Dendritic cell treated with granulocyte-macrophage colony-stimulating factor and Interleukin-4, amounts not matched to agents 40 ng/mL and 50 ng/mL, for 4 days (primary cell): ENCODE measurements at regions not wholly inside any gene's neighbourhood (a gene's known extent, or its start where the extent isn't known, plus 50 kb on each side); places are given as distances from the start of the nearest gene placed in this dataset.

Experiments used
- H3K27ac Mint-ChIP-seq: one replicate; pipeline ENCODE4 v1.8.0; 2022; ENCODE audit warnings: mild to moderate bottlenecking, mixed read lengths
- H3K27me3 Mint-ChIP-seq: one replicate; pipeline ENCODE4 v1.8.0; 2022; ENCODE audit warnings: mild to moderate bottlenecking, mixed read lengths
- H3K36me3 Mint-ChIP-seq: one replicate; pipeline ENCODE4 v1.8.0; 2022; ENCODE audit warnings: low read depth, mixed read lengths
- H3K4me1 Mint-ChIP-seq: one replicate; pipeline ENCODE4 v1.8.0; 2022; ENCODE audit warnings: low read depth, mixed read lengths
- H3K4me3 Mint-ChIP-seq: one replicate; pipeline ENCODE4 v1.8.0; 2022; ENCODE audit warnings: mild to moderate bottlenecking, moderate library complexity, mixed read lengths
- H3K9me3 Mint-ChIP-seq: one replicate; pipeline ENCODE4 v1.8.0; 2022; ENCODE audit warnings: mixed read lengths
- intact Hi-C: fragments of 100-400 bp; cut with micrococcal nuclease; formaldehyde crosslinking; loops from one replicate; pipeline ENCODE4 v1.15.0; 2022

- intact Hi-C loops, result no loop called here
- no peak overlapping the region for H3K27ac Mint-ChIP-seq
- no peaks in the 10 kb centered on the region for H3K36me3 Mint-ChIP-seq
- no peak overlapping the region for H3K4me3 Mint-ChIP-seq
- no peaks in the 10 kb centered on the region for H3K4me1 Mint-ChIP-seq
- H3K9me3 Mint-ChIP-seq, result peaks cover 47% of the 10 kb centered on the region
- peaks cover 8% of the 10 kb centered on the region for H3K27me3 Mint-ChIP-seq
Observed at GRCh38 chr4:1485280-1485679, 79.0 kb upstream of the NKX1-1 start.

- Mint-ChIP-seq H3K27ac (no peak overlapping the region), H3K36me3 (no peaks in the 10 kb centered on the region), H3K27me3 (peaks cover 4% of the 10 kb centered on the region), H3K4me3 (no peak overlapping the region), H3K4me1 (no peaks in the 10 kb centered on the region), H3K9me3 (peaks cover 26% of the 10 kb centered on the region)
- intact Hi-C loops, result no loop called here
Observed at GRCh38 chr4:1480720-1481119, 74.5 kb upstream of the NKX1-1 start.

- H3K36me3 Mint-ChIP-seq, result no peaks in the 10 kb centered on the region
- H3K27me3 Mint-ChIP-seq, result peaks cover 2% of the 10 kb centered on the region
- intact Hi-C loops, result no loop called here
- peaks cover 13% of the 10 kb centered on the region for H3K9me3 Mint-ChIP-seq
- no peaks in the 10 kb centered on the region for H3K4me1 Mint-ChIP-seq
- no peak overlapping the region for H3K27ac Mint-ChIP-seq
- H3K4me3 Mint-ChIP-seq, result no peak overlapping the region
Observed at GRCh38 chr4:1479454-1479853, 73.2 kb upstream of the NKX1-1 start.

GRCh38 chr4:1478766-1479355, 72.6 kb upstream of the NKX1-1 start:
- Mint-ChIP-seq H3K4me3 (no peak overlapping the region), H3K9me3 (peaks cover 7% of the 10 kb centered on the region), H3K27me3 (peaks cover 4% of the 10 kb centered on the region), H3K27ac (no peak overlapping the region), H3K36me3 (no peaks in the 10 kb centered on the region), H3K4me1 (no peaks in the 10 kb centered on the region)
- intact Hi-C loops, result no loop called here

- peaks cover 7% of the 10 kb centered on the region for H3K9me3 Mint-ChIP-seq
- H3K36me3 Mint-ChIP-seq, result no peaks in the 10 kb centered on the region
- no peak overlapping the region for H3K27ac Mint-ChIP-seq
Observed at GRCh38 chr4:1477045-1477840, 71.0 kb upstream of the NKX1-1 start.

GRCh38 chr4:1476140-1476513, 69.9 kb upstream of the NKX1-1 start:
- intact Hi-C loops, result no loop called here
- Mint-ChIP-seq H3K9me3 (peaks cover 7% of the 10 kb centered on the region), H3K27ac (no peak overlapping the region), H3K27me3 (peaks cover 15% of the 10 kb centered on the region), H3K4me3 (no peak overlapping the region), H3K36me3 (no peaks in the 10 kb centered on the region), H3K4me1 (no peaks in the 10 kb centered on the region)

More at GRCh38 chr4:1477045-1477840, 71.0 kb upstream of the NKX1-1 start:
- intact Hi-C loops, result no loop called here
- Mint-ChIP-seq H3K4me1 (no peaks in the 10 kb centered on the region), H3K4me3 (no peak overlapping the region), H3K27me3 (peaks cover 10% of the 10 kb centered on the region)

- H3K4me3 Mint-ChIP-seq, result no peak overlapping the region
- intact Hi-C loops, result no loop called here
- peaks cover 20% of the 10 kb centered on the region for H3K27me3 Mint-ChIP-seq
- H3K27ac Mint-ChIP-seq, result no peak overlapping the region
- H3K4me1 Mint-ChIP-seq, result no peaks in the 10 kb centered on the region
- H3K9me3 Mint-ChIP-seq, result peaks cover under 1% of the 10 kb centered on the region
- H3K36me3 Mint-ChIP-seq, result no peaks in the 10 kb centered on the region
Observed at GRCh38 chr4:1475277-1476139, 69.3 kb upstream of the NKX1-1 start.

GRCh38 chr4:1474126-1475090, 68.2 kb upstream of the NKX1-1 start:
- Mint-ChIP-seq H3K36me3 (no peaks in the 10 kb centered on the region), H3K4me1 (no peaks in the 10 kb centered on the region), H3K27me3 (peaks cover 20% of the 10 kb centered on the region), H3K9me3 (no peaks in the 10 kb centered on the region), H3K27ac (no peak overlapping the region), H3K4me3 (no peak overlapping the region)
- intact Hi-C loops, result no loop called here

GRCh38 chr4:1473718-1474117, 67.5 kb upstream of the NKX1-1 start:
- intact Hi-C loops, result no loop called here
- no peaks in the 10 kb centered on the region for H3K36me3 Mint-ChIP-seq
- H3K27me3 Mint-ChIP-seq, result peaks cover 20% of the 10 kb centered on the region
- no peaks in the 10 kb centered on the region for H3K4me1 Mint-ChIP-seq
- H3K4me3 Mint-ChIP-seq, result no peak overlapping the region
- H3K27ac Mint-ChIP-seq, result no peak overlapping the region
- no peaks in the 10 kb centered on the region for H3K9me3 Mint-ChIP-seq

- no peaks in the 10 kb centered on the region for H3K4me1 Mint-ChIP-seq
- H3K27ac Mint-ChIP-seq, result no peak overlapping the region
- H3K27me3 Mint-ChIP-seq, result peaks cover 20% of the 10 kb centered on the region
- peaks cover 5% of the 10 kb centered on the region for H3K9me3 Mint-ChIP-seq
- H3K4me3 Mint-ChIP-seq, result no peak overlapping the region
- intact Hi-C loops, result no loop called here
- no peaks in the 10 kb centered on the region for H3K36me3 Mint-ChIP-seq
Observed at GRCh38 chr4:1472911-1473518, 66.8 kb upstream of the NKX1-1 start.

GRCh38 chr4:1472148-1472797, 66.0 kb upstream of the NKX1-1 start:
- Mint-ChIP-seq H3K9me3 (peaks cover 13% of the 10 kb centered on the region), H3K4me1 (no peaks in the 10 kb centered on the region), H3K4me3 (no peak overlapping the region), H3K27me3 (peaks cover 20% of the 10 kb centered on the region), H3K36me3 (no peaks in the 10 kb centered on the region), H3K27ac (no peak overlapping the region)
- intact Hi-C loops, result no loop called here

- Mint-ChIP-seq H3K4me3 (no peak overlapping the region), H3K4me1 (no peaks in the 10 kb centered on the region)
Observed at GRCh38 chr4:1471443-1472147, 65.4 kb upstream of the NKX1-1 start.

More at GRCh38 chr4:1471443-1472147, 65.4 kb upstream of the NKX1-1 start:
- Mint-ChIP-seq H3K36me3 (no peaks in the 10 kb centered on the region), H3K27me3 (peaks cover 20% of the 10 kb centered on the region), H3K27ac (no peak overlapping the region), H3K9me3 (peaks cover 15% of the 10 kb centered on the region)
- intact Hi-C loops, result no loop called here
